ENCODE measurements at regions not wholly inside any gene's neighbourhood (a gene's known extent, or its start where the extent isn't known, plus 50 kb on each side); places are given as distances from the start of the nearest gene placed in this dataset.

DNA sequence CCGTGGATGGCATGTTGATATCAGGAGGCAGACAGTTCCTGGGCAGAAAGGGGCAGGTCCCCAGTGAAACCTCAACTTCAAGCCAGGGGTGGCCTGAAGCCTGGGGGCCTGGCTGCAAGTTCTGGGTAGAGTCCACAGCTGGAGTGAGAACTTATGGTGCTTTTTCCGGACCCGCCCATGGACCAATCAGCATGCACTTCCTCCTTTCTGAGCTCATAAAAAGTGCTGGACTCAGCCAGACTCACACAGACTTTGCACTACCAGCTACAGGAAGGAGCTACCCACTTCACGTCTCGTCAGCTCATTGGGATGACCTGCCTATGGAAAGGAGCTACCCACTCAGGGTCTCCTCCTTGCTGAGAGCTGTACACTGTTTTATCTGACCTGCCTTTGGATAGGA lies 183.1 kb upstream of the MC4R start:
- 56 to 59% methylated on average over 4 to 5 of the region's 5 CpGs for WGBS, 2 donors
- ATAC-seq, result no peak
- H3K27me3 ChIP-seq, result no peaks in the 10 kb centered on the region
- no peaks in the 10 kb centered on the region for H3K36me3 ChIP-seq (replicated peaks in 1 of 2; ENCODE audit: insufficient read depth in 1 of 2, low read depth in 2 of 2)
- no peak for DNase-seq
- no peaks in the 10 kb centered on the region for H3K4me1 ChIP-seq
- H3K9me3 ChIP-seq, result no peaks in the 10 kb centered on the region
- H3K27ac ChIP-seq, result no peak overlapping the region
- H3K4me3 ChIP-seq, result no peak overlapping the region
- intact Hi-C loops (cut with DNase I), result loop anchor here (10.0 kb wide), 1 partner anchor 571 kb away; no protein-coding TSS in a partner anchor
- no peak for TF ChIP-seq POLR2A (IDR thresholded peaks at IDR 0.05)
- TF ChIP-seq, protein P1, sequence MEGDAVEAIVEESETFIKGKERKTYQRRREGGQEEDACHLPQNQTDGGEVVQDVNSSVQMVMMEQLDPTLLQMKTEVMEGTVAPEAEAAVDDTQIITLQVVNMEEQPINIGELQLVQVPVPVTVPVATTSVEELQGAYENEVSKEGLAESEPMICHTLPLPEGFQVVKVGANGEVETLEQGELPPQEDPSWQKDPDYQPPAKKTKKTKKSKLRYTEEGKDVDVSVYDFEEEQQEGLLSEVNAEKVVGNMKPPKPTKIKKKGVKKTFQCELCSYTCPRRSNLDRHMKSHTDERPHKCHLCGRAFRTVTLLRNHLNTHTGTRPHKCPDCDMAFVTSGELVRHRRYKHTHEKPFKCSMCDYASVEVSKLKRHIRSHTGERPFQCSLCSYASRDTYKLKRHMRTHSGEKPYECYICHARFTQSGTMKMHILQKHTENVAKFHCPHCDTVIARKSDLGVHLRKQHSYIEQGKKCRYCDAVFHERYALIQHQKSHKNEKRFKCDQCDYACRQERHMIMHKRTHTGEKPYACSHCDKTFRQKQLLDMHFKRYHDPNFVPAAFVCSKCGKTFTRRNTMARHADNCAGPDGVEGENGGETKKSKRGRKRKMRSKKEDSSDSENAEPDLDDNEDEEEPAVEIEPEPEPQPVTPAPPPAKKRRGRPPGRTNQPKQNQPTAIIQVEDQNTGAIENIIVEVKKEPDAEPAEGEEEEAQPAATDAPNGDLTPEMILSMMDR (IDR thresholded peaks at IDR 0.05), result no peak

DNA sequence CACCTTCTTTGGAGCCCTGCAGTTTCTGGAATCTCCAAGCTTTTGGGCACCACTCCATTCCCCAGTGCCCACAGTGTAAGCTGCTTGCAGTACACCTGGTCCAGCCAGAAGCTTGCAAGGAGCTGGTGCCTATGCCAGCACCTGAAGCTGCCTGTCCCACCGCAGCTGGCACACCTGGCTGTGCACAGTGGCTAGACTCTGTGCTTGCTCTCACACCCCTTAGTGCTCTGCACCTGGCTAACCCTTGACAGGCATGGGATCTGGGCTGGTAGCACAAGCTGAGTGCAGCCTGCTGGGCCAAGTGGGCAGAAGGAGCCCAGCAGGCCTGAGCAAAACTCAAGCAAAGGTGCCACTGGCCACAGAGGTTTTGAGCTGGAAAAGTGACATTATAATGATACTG lies 183.8 kb upstream of the MC4R start:
- no peak for ATAC-seq
- Histone ChIP-seq H3K27me3 (no peaks in the 10 kb centered on the region), H3K27ac (no peak overlapping the region), H3K36me3 (replicated peaks in 1 of 2; ENCODE audit: insufficient read depth in 1 of 2, low read depth in 2 of 2) (no peaks in the 10 kb centered on the region), H3K4me3 (no peak overlapping the region), H3K9me3 (no peaks in the 10 kb centered on the region), H3K4me1 (no peaks in the 10 kb centered on the region)
- WGBS, 2 donors, result 55 to 78% methylated on average over 1 of the region's 1 CpG
- no peak for DNase-seq
- intact Hi-C loops (cut with DNase I), result loop anchor here (10.0 kb wide), 1 partner anchor 572 kb away; no protein-coding TSS in a partner anchor
- TF ChIP-seq, protein P1 (IDR thresholded peaks at IDR 0.05), result no peak
- no peak for TF ChIP-seq POLR2A (IDR thresholded peaks at IDR 0.05)

GRCh38 chr18:60560071-60560470 lies 187.5 kb upstream of the MC4R start:
- Histone ChIP-seq H3K36me3 (replicated peaks in 1 of 2; ENCODE audit: insufficient read depth in 1 of 2, low read depth in 2 of 2) (no peaks in the 10 kb centered on the region), H3K4me1 (no peaks in the 10 kb centered on the region), H3K9me3 (no peaks in the 10 kb centered on the region), H3K4me3 (no peak overlapping the region), H3K27me3 (no peaks in the 10 kb centered on the region), H3K27ac (no peak overlapping the region)
- 22 to 47% methylated on average over 2 of the region's 2 CpGs for WGBS, 2 donors
- ATAC-seq (no peak), DNase-seq (no peak)
- intact Hi-C loops (cut with DNase I), result no loop called here
- no peak for TF ChIP-seq POLR2A (IDR thresholded peaks at IDR 0.05)
- TF ChIP-seq, protein P1 (IDR thresholded peaks at IDR 0.05), result no peak

- Histone ChIP-seq H3K9me3 (no peaks in the 10 kb centered on the region), H3K36me3 (replicated peaks in 1 of 2; ENCODE audit: insufficient read depth in 1 of 2, low read depth in 2 of 2) (no peaks in the 10 kb centered on the region), H3K4me1 (no peaks in the 10 kb centered on the region), H3K27me3 (no peaks in the 10 kb centered on the region), H3K27ac (no peak overlapping the region), H3K4me3 (no peak overlapping the region)
- no peak for ATAC-seq
- no peak for DNase-seq
- TF ChIP-seq, protein P1 (IDR thresholded peaks at IDR 0.05), result no peak
- intact Hi-C loops (cut with DNase I), result no loop called here
- 74 to 80% methylated on average over 3 of the region's 3 CpGs for WGBS, 2 donors
These were observed 190.5 kb upstream of the MC4R start for GRCh38 chr18:60563082-60563481.

GRCh38 chr18:60568220-60568619 lies 195.6 kb upstream of the MC4R start:
- no peaks in the 10 kb centered on the region for H3K36me3 ChIP-seq (replicated peaks in 1 of 2; ENCODE audit: insufficient read depth in 1 of 2, low read depth in 2 of 2)
- ATAC-seq (no peak), DNase-seq (no peak)
- no peak overlapping the region for H3K4me3 ChIP-seq
- H3K27ac ChIP-seq, result no peak overlapping the region
- intact Hi-C loops (cut with DNase I), result no loop called here
- no peaks in the 10 kb centered on the region for H3K4me1 ChIP-seq
- no peaks in the 10 kb centered on the region for H3K9me3 ChIP-seq
- 53 to 64% methylated on average over 3 of the region's 3 CpGs for whole genome bisulfite sequencing, 2 donors
- TF ChIP-seq, protein P1 (IDR thresholded peaks at IDR 0.05), result no peak
- TF ChIP-seq POLR2A (IDR thresholded peaks at IDR 0.05), result no peak
- H3K27me3 ChIP-seq, result no peaks in the 10 kb centered on the region

Data from body of pancreas (tissue), 4 donors.